IPS DF 6.9 (cell line): ENCODE measurements at regions not wholly inside any gene's neighbourhood (a gene's known extent, or its start where the extent isn't known, plus 50 kb on each side); places are given as distances from the start of the nearest gene placed in this dataset.
"Not testable (repeated sequence)": the region's sequence is repeated elsewhere in the genome, so short reads cannot be mapped to it uniquely, and the experiment has no call there.

Source experiments
- DNase-seq: peaks from one replicate; pipeline ENCODE4 v3.0.0-alpha.2; 2013; ENCODE audit warnings: low read depth, low spot score
- H3K27ac ChIP-seq: one replicate; pipeline ENCODE4 v1.5.1; 2013; ENCODE audit warnings: low read length, control low read depth
- H3K27me3 ChIP-seq: 2 replicates; pipeline ENCODE4 v1.6.1; 2013; ENCODE audit warnings: mild to moderate bottlenecking, low read length; ENCODE audit not compliant: control insufficient read depth, insufficient read depth
- H3K36me3 ChIP-seq: 2 replicates; pipeline ENCODE4 v1.6.1; 2013; ENCODE audit warnings: low read length; ENCODE audit not compliant: control insufficient read depth, insufficient read depth
- H3K4me1 ChIP-seq: 2 replicates; pipeline ENCODE4 v1.6.1; 2013; ENCODE audit warnings: low read length; ENCODE audit not compliant: control insufficient read depth, insufficient read depth
- H3K4me3 ChIP-seq: 2 replicates; pipeline ENCODE4 v1.5.1; 2013; ENCODE audit warnings: mild to moderate bottlenecking, low read length
- H3K9me3 ChIP-seq: 2 replicates; pipeline ENCODE4 v1.6.1; 2013; ENCODE audit warnings: low read length, inconsistent platforms; ENCODE audit not compliant: control insufficient read depth, insufficient read depth
- WGBS: extraction: QIAGEN DNeasy Blood & Tissue Kit; methylation state at CpG from one replicate; pipeline ENCODE4 v1.1.7; 2013; ENCODE audit warnings: mixed read lengths, missing lambda C conversion rate; ENCODE audit not compliant: insufficient read length, insufficient coverage; 5-methylcytosine and 5-hydroxymethylcytosine counted together

DNA sequence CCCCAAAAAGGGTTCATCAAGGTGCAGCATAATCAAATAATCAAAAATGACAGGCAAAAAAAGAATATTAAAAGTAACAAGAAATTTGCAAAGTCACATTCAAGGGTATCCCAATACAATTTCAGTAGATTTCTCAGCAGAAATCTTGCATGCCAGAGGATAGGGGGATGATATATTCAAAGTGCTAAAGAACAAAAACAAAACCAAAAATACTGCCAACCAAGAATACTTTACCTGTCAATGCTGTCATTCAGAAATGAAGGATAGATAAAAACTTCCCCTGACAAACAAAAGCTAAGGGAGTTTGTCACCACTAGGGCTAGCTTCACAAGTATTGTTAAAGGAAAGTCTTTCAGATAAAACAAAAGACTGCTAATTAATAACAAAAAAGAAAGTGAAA is 68.7 kb upstream of the EDIL3 start:
- H3K4me3 ChIP-seq, result no peak overlapping the region
- H3K4me1 ChIP-seq, result no peaks in the 10 kb centered on the region
- no peak overlapping the region for H3K27ac ChIP-seq
- no peak for DNase-seq
- H3K27me3 ChIP-seq, result no peaks in the 10 kb centered on the region
- no peaks in the 10 kb centered on the region for H3K9me3 ChIP-seq
- H3K36me3 ChIP-seq, result no peaks in the 10 kb centered on the region

DNA sequence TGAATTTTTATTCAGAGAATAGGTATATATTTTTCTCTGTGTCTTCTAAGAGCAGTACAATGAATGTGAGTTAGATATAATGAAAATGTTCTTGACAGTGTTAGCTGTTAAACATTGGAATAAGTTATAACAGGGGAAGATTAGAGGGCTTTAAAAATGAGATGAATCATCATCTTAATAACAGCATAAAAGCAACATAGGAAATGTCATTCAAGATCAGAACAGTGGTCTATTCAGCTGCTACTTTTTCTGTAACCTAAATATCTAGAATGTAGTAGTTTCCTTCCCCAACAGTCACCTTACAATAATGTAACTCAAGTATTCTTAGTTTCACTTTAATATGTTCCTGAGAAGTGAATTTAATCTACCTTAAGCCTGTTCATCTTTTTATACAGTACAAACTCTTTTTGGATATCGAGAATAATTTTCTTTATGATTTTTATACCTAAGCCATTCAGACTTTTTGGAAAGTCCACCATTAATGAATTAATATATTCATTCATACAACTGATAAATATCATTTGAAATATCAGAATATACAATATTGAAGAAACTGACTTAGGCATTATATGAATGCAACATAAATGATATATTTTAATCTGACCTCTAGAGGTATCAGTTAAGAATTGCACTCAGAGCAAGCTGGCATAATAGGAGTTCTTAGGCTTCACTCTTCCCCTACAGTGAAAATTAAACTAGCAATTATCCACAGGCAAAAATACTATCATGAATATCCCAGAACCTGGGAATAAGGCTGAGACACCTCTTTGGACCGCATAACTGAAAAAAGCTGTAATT is 66.1 kb upstream of the EDIL3 start:
- no CpG with 5 or more reads among the region's 2 CpGs for WGBS

DNA sequence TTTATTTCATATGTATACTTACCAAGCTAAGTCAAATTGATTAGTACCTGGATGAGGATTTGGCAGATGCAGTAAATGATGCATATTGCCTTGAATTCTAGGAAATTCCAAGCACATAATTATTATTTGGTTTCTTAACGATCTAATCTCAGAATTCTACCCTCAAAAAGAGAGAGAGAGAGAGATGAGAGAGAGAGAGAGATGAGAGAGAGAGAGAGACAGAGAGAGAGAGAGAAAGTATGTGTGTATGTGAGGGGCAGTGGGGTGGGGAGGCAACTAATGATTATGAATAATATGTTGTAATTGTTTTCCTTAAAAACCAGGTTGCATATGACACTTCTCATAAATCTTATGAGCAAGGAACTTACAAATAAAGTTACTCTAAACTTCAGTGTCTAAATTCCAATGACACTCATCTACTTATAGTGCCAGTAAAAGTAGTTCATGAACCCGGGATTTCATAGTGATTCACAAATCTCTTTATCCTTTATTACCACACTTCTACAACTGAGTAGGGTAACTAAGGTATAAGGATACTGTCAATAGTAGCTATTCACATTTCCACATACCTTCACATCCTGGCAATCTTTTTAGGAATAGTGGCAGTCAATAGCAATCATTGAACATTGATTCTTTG is 60.5 kb upstream of the EDIL3 start:
- H3K36me3 ChIP-seq, result no peaks in the 10 kb centered on the region
- H3K27me3 ChIP-seq, result no peaks in the 10 kb centered on the region
- H3K4me3 ChIP-seq, result no peak overlapping the region
- no peak for DNase-seq
- WGBS, result no CpG with 5 or more reads among the region's 2 CpGs
- H3K4me1 ChIP-seq, result no peaks in the 10 kb centered on the region
- no peak overlapping the region for H3K27ac ChIP-seq
- no peaks in the 10 kb centered on the region for H3K9me3 ChIP-seq

More for the DNA sequence above, 66.1 kb upstream of the EDIL3 start:
- Histone ChIP-seq H3K4me3 (no peak overlapping the region), H3K4me1 (no peaks in the 10 kb centered on the region), H3K9me3 (no peaks in the 10 kb centered on the region), H3K36me3 (no peaks in the 10 kb centered on the region), H3K27ac (no peak overlapping the region), H3K27me3 (no peaks in the 10 kb centered on the region)
- no peak for DNase-seq

DNA sequence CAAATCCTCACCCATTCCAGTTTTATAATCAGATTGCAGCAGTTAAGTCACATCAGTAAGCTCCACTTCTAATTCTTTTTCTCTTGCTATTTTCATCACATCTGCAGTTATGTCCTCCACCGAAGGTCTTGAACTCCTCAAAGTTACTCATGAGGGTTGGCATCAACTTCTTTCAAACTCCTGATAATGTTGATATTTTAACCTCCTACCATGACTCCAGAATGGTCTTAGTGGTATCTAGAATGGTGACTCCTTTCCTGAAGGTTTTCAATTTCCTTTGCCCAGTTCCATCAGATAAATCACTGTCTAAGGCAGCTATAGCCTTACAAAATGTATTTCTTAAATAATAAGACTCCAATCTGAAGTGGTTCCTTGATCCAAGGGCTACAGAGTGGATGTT is 53.8 kb upstream of the EDIL3 start:
- H3K9me3 ChIP-seq, result no peaks in the 10 kb centered on the region
- DNase-seq, result no peak
- H3K27me3 ChIP-seq, result no peaks in the 10 kb centered on the region
- H3K4me3 ChIP-seq, result no peak overlapping the region
- no peak overlapping the region for H3K27ac ChIP-seq
- no peaks in the 10 kb centered on the region for H3K36me3 ChIP-seq
- H3K4me1 ChIP-seq, result no peaks in the 10 kb centered on the region
- WGBS, result no CpG with 5 or more reads among the region's 1 CpG

DNA sequence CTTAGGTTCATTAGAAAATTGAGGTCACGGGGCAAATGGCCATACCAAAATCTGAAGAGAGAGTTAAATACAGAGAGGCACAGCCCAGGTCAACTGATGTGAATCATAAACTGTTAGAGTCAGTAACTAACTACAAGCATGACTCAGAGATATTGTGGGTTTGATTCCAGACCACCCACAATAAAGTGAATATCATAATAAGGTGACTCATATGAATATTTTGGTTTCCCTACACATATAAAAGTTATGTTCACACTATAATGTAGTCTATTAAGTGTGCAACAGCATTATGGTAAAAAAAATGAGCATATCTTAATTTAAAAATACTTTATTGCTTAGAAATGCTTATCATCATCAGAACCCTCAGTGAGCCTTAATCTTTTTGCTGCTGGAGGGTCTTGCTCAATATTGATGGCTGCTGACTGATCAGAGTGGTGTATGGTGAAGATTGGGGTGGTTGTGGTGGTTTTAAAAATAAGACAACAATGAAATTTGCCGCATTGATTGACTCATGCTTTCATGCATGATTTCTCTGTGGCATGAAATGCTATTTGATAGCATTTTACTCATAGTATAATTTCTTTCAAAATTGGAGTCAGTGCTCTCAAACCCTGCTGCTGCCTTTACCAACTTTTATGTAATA is 53.1 kb upstream of the EDIL3 start:
- no peaks in the 10 kb centered on the region for H3K36me3 ChIP-seq
- no CpG with 5 or more reads among the region's 2 CpGs for WGBS
- no peak for DNase-seq
- H3K27me3 ChIP-seq, result no peaks in the 10 kb centered on the region
- no peak overlapping the region for H3K4me3 ChIP-seq
- H3K27ac ChIP-seq, result no peak overlapping the region
- H3K9me3 ChIP-seq, result no peaks in the 10 kb centered on the region
- no peaks in the 10 kb centered on the region for H3K4me1 ChIP-seq

DNA sequence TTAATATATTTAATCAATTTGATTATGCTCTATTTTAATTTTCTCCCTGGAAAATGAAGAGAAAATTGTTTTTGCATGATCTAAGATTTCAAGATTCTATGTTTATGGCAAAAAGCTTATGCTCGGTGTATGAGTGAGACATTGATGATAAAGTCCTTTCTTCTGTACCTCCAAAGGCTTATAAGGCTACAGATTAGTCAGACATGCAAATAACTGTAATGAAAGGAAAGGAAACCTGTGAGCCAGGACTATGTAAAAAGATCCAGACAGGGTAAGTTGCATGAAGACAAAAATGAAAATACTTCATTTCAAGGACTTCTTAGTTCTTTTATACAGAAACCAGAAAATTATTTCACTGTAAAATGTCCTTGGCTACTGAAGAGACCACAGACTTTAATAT is 52.2 kb upstream of the EDIL3 start:
- Histone ChIP-seq H3K36me3 (no peaks in the 10 kb centered on the region), H3K4me1 (no peaks in the 10 kb centered on the region), H3K27me3 (no peaks in the 10 kb centered on the region), H3K27ac (no peak overlapping the region), H3K4me3 (no peak overlapping the region), H3K9me3 (no peaks in the 10 kb centered on the region)
- no CpG with 5 or more reads among the region's 1 CpG for WGBS
- DNase-seq, result no peak

DNA sequence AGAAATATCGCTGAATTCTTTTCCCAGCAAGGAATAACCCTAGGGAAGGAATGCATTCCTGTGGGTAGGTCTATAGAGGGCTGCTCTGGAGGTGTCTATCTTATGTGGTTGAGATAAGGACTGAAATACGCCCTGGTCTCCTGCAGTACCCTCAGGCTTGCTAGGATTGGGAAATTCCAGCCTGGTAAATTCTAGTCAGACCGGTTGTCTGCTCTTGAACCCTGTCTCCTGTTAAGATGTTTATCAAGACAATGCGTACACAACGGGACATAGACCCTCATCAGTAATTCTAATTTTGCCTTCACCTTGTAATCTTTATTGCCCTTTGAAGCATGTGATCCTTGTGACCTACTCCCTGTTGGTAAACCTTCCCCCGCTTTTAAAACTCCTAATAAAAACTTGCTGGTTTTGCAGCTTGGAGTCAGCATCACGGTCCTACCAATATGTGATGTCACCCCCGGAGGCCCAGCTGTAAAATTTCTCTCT is 51.2 kb upstream of the EDIL3 start:
- H3K36me3 ChIP-seq, H3K9me3 ChIP-seq, H3K4me1 ChIP-seq, H3K27ac ChIP-seq, DNase-seq, H3K27me3 ChIP-seq, H3K4me3 ChIP-seq: not testable (repeated sequence)
- no CpG with 5 or more reads among the region's 8 CpGs for WGBS
